GM18507 (cell line): ENCODE measurements at regions not wholly inside any gene's neighbourhood (a gene's known extent, or its start where the extent isn't known, plus 50 kb on each side); places are given as distances from the start of the nearest gene placed in this dataset.
"Not testable (repeated sequence)": the region's sequence is repeated elsewhere in the genome, so short reads cannot be mapped to it uniquely, and the experiment has no call there.

Experiments used
- DNase-seq: peaks from one replicate; pipeline ENCODE4 v3.0.0; 2011; ENCODE audit warnings: low read depth; ENCODE audit not compliant: insufficient read length; ENCODE audit errors: extremely low spot score
- FAIRE-seq: peaks from 2 replicates; lab custom pipeline; 2011; peaks lifted over from hg19 to GRCh38; lab: Jason Lieb, UNC

DNA sequence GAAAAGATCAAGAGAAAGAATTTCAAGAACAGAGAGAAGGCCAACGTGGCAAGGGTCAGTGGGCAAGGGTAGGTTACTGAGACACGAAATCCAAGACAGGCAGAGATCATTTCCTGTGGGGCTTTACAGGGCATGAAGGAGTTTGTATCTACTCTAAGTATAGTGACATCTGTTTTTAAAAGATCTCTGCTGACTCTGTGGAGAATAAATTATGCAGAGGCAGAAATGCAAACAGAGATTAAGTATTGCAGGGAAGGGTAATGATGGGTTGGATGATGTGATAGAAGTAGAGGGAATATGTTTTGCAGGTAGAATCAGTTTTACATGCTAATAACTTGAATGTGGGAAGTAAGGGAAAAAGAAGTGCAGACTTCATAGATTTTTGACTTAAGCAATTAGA is 243.5 kb downstream of the FRK start:
- FAIRE-seq: no peak
- DNase-seq: no peak

- FAIRE-seq (no peak), DNase-seq (no peak)
These were observed 245.8 kb downstream of the FRK start for GRCh38 chr6:115814907-115815306.

- FAIRE-seq: no peak
- no peak for DNase-seq
These were observed 249.2 kb downstream of the FRK start for GRCh38 chr6:115811541-115811940.

DNA sequence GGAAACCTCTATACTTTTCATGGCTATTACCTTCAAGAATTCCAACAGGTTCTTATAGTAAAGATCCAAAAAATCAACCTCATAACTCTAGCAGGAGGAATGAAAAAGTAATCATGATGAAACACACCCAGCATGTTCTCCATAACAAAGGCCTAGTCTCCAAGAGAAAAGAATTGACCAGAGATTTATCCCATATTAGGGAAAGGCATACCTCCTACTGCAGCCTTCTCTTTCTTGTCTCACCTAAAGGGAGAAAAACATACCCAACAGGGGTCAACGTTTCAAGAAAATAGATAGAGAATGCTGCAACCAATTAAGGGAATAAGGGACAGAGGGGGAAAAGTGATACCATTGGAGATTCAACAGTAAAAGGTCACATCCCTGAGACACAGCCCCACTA is 262.5 kb downstream of the FRK start:
- no peak for DNase-seq
- no peak for FAIRE-seq

- FAIRE-seq (no peak), DNase-seq (no peak)
These were observed 263.9 kb downstream of the FRK start for GRCh38 chr6:115796829-115797228.

DNA sequence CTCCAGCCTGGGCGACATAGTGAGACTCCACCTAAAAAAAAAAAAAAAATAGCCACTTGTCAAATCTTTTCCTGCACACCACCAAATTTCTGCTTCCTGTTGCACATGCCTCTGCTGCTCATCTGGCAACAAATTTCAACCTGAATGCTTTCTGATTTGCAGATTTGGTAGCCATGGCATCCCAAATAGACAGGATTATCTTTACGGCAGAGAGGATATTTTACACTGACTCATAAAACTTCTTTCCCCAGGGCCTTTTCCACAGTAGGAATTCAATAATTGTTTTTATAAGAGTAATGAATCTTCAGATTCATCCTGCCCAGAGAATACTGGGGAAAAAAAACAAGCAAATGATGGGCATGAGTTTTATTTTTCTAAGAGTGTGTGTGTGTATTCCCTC is 264.6 kb downstream of the FRK start:
- DNase-seq (no peak), FAIRE-seq (no peak)

DNA sequence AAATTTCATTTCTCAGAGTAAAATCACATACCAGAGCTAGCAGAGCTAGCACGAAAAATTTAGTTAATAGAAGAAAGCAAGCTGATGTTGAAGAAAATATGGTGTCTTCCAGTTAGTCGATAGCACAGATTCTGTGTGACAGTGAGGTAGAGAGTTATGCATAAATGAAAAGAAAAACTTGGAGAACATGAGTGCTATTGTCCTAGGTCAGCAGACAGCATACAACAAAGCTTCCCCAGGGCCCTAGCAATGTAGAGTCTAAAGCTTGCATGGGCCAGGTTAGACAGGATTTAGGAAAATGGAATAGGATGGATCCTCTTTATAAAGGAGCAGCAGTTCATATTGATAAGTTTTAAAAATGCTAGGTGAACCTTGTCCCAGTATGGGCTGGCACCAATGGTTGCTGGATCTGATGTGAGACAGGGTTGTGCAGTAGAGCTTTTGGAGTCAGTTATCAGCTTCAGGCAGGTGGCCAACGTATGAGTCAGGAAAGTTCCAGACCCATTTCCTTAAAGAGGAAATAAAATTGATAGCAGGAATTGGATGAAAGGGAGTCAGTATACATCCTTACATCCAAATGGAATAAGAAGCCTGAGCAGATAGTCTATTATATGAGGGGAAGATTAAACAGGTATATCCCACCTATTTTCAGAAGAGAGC is 277.2 kb downstream of the FRK start:
- FAIRE-seq (no peak), DNase-seq (no peak)

DNA sequence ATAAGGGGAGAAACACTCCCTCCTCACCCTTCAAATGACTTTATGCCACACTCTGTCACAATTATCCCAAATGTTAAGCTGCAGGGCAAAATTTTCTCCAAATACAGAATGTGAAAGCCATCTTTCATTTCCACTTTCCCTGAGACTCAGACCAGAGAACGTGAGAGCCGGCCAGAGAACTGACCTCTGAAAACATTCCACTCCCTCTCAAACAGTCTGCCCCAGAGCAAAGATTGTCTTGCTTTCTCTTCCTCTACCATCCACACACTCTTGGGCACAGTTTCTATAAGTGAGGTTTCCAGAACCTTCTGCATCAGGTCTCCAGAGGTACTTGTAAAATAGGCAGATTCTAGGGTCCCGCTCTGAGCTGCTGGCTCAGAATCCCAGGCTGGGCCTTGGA is 278.1 kb downstream of the FRK start:
- DNase-seq: no peak
- FAIRE-seq: no peak

- FAIRE-seq: no peak
These were observed 286.9 kb downstream of the FRK start for GRCh38 chr6:115773741-115774140.

DNA sequence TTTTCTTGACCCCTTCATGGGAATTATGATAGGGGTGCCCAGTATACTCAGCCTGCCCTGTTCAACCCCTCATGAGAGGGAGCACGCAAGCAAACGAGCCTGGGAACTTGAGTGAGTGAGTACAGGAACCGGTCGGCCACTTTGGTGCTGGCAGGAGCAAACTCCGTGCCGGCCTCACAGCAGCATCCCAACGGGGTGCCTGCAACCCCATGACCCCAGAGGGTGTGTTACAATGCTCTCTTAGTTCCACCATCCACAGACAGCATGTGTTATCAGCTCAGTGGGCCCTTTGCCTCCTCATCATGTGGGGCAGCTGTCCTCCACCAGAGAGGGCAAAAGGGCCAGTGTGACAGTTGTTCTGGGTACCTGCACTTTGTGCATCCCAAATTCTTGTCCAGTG is 289.8 kb downstream of the FRK start:
- DNase-seq (no peak), FAIRE-seq (no peak)

More at GRCh38 chr6:115773741-115774140, 286.9 kb downstream of the FRK start:
- no peak for DNase-seq

DNA sequence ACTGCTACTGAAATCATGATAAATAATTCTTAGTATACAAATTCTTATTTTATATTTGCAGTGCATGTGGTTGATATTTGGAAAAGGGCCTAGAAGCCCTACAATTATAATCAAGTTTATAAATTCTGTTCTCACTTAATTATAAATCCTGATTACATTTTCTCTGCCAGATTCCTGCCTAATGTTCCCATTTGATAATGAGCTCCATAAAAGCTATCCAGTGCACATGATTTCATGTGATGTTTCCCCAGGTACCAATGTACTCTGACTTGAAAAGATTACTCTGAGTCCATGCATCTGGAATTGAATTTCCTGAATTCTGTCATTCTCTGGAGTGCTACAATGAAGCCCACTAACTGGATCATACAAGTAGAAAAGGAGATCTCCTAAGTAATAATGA is 292.2 kb downstream of the FRK start:
- no peak for FAIRE-seq
- no peak for DNase-seq

DNA sequence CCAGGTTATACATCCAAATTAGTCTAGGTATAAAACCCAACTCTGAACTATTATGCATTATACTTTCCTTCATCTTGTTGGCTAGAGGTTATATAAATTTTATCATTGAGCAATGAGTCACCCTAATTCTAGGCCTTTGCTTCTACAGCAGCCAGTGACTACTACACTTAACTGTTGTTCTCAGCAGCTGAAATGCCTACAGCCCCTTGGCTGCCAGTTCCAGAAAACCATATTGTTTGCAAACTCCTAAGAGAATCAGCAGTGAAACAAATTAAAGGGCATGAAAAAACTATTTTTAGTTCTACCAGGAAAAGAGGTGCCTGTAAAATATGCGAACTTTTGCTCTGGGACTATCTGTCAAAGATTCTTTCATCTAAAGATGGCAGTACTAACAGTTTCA is 292.8 kb downstream of the FRK start:
- DNase-seq (no peak), FAIRE-seq (no peak)

GRCh38 chr6:115766745-115767462 is 293.8 kb downstream of the FRK start:
- no peak for FAIRE-seq
- no peak for DNase-seq

- FAIRE-seq (no peak), DNase-seq (no peak)
These were observed 294.7 kb downstream of the FRK start for GRCh38 chr6:115765966-115766365.

DNA sequence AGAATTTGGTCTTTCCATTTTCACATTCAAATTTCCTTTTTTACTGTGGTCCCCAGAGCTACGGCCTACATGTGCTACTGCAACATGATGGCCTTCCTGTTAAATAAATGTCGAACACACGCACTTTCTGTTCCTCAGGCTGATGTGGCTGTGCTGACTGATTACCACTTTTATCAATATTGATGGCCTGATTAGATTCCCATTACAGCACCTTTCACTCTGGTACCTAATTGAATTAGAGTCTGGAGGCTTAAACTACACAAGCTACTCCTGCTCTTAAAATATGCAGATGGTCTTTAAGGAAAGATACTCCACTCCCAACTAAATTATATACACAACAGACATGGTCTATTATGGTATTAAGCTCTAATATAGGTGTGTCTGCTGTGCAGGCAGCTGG is 301.6 kb downstream of the FRK start:
- FAIRE-seq (no peak), DNase-seq (no peak)

- DNase-seq (no peak), FAIRE-seq (no peak)
These were observed 307.2 kb downstream of the FRK start for GRCh38 chr6:115753446-115753845.

DNA sequence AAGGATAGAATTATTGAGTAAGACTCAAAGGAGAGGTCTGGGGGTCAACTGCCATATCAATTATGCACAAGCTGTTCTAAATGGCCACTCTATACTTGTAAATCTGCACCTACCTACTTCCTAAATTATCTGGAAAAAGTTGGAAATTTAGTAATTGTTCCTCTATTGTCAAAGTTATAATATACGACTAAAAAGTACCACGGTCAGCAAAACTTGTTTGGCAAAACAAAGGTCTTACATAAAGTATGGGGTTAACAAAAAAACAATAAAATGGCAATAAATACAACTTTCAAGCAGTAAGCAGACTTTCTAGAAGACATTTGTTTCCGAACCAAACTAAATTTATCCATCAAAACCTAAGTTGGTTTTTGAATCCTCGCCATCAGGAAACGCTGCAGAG is 309.7 kb downstream of the FRK start:
- FAIRE-seq (no peak), DNase-seq (no peak)

DNA sequence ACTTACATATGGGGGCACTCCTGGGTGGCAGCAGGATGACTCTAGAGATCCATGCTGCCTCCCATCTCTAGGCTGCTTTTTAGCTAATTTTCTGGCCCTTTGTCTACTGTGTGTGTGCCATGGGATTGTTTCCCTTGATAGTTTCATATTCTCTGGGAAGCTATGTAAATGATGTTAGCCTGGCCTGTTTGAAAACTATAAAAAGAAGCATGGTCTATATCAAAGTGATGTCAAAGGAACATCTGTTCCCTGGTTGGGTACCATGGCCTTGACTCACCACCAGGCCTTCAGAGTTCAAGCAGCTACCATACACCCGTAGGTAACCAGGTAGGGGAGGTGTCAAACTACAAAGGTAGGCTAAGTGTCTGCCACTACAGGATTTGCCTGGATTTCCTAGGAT is 310.4 kb downstream of the FRK start:
- FAIRE-seq (no peak), DNase-seq (no peak)

GRCh38 chr6:115747719-115748118 is 313.0 kb downstream of the FRK start:
- FAIRE-seq (no peak), DNase-seq (no peak)

GRCh38 chr6:115746583-115746982 is 314.1 kb downstream of the FRK start:
- not testable (repeated sequence) for FAIRE-seq, DNase-seq

GRCh38 chr6:115740907-115741306 is 319.8 kb downstream of the FRK start:
- DNase-seq (no peak), FAIRE-seq (no peak)
